Jurkat, Clone E6-1 (cell line): ENCODE measurements at regions not wholly inside any gene's neighbourhood (a gene's known extent, or its start where the extent isn't known, plus 50 kb on each side); places are given as distances from the start of the nearest gene placed in this dataset.
"Not testable (repeated sequence)": the region's sequence is repeated elsewhere in the genome, so short reads cannot be mapped to it uniquely, and the experiment has no call there.

ENCODE experiments used
- DNase-seq: peaks from one replicate; pipeline ENCODE4 v3.0.0-alpha.2; 2011; ENCODE audit warnings: low read depth, low spot score
- H3K4me3 ChIP-seq: 2 replicates; pipeline ENCODE4 v1.5.1; 2011; ENCODE audit warnings: mild to moderate bottlenecking, low read length, control low read depth, moderate library complexity

DNA sequence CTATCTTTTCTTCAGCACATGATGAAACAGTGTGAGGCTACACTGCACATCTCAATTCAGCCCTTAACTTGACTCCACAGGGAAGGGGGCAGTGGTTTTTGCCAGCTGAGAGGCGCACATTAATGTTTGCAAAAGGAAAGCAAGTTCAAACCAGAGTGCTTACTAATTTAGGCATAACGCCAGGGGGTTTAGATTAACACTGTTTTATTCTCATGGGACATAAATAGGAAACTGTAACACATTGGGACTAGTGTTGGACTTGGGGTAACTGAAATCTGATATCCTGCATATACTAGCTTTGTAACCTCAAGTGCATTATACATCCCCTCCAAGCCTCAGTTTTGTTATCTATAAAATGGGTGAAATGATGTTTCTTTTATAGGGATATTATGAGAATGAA, 821.2 kb upstream of the ID2 start:
- no peak for DNase-seq
- H3K4me3 ChIP-seq, result no peak overlapping the region

DNA sequence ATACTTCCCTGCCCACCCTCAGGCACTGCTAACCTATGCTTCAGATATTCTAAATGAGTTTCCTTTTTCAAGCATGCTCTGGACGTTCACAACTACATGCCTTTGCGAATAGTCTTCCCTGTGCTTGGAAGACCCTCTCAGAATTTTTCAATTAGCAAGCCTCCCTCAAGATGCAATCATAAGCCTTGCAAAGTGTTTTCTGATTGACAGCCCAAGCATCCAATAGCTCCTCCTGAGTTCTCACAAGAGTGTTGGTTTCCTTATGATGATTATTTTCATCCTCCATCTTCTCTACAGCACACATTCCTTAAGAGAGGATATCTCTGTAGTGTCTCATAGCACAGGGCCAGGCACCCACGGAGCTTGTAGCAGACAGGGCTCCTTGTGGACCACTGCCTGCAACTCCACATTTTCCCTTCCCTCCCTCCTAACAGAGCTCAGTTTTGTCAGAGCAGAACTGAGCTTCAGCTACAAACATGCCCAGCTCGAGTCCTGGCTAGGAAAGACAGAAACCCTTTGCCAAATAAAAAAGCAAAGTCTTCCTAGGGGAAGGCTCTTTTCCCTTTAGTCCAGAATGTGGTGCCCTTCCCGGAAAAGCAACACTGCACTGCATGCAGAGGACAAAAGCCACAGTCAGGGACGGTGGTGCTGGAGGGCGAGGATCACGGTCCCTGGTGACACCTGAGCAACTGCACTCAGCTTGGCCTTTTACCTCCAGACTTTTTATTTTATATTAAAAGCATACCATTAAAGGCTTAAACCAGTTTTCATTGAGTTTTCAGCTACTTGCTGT, 819.8 kb upstream of the ID2 start:
- no peak for DNase-seq
- no peak overlapping the region for H3K4me3 ChIP-seq

DNA sequence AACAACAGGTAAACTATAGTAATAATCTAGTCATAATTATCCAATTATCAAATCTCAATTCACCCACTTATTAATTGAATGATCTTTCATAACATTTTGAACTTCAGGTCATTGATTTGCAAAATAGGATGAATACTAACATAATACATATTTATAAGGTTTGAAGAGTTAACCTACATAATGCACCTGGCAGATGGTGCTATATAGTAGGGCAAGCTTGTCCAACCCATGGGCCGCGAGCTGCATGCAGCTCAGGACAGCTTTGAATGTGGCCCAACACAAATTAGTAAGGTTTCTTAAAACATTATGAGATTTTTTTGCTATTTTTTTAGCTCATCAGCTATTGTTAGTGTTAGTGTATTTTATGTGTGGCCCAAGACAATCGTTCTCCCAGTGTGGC, 815.8 kb upstream of the ID2 start:
- DNase-seq, result no peak
- no peak overlapping the region for H3K4me3 ChIP-seq

- no peak for DNase-seq
- H3K4me3 ChIP-seq, result no peak overlapping the region
These were observed 815.0 kb upstream of the ID2 start for GRCh38 chr2:7866825-7867224.

- peak; percentile 90 for DNase-seq
- no peak overlapping the region for H3K4me3 ChIP-seq
These were observed 814.0 kb upstream of the ID2 start for GRCh38 chr2:7867867-7868266.

DNA sequence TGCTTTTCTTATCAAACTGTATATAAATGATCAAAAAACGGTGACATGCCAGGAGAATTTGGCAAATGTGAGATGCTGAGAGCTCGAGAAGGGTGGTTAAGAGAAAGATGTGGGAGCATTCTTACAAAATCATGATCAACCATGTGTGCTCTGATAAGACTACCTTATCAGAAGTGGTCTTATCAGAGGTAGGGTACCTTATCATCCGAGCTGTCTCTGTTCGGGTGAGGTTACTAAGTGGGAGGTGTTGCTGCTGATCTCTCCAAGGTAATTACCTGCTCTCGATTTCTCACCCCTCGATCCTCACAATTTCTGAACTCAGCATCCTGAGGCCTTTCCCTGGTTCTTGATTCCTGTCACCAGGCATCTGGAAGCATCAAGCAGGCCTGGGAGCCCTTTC, 813.0 kb upstream of the ID2 start:
- H3K4me3 ChIP-seq, result no peak overlapping the region
- no peak for DNase-seq

DNA sequence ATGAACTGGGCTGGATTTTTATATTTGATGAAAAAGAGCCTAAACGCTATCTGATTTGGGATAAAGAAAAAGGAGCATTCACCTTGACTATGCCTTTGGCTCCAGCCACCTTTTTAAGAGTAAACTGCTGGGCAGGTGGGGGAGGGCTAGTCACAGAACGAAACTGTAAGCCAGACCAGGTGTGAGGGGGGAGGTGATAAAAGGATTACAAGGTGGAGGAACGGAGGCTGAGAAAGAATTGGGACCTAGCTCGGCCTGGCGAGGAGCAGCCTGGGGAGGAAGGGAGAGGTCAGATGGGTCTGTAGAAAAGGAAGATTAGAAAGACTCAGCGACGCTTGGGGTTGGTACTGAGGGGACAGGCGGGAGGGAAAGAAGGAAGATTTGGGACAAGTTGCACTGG, 805.4 kb upstream of the ID2 start:
- not testable (repeated sequence) for DNase-seq, H3K4me3 ChIP-seq

DNA sequence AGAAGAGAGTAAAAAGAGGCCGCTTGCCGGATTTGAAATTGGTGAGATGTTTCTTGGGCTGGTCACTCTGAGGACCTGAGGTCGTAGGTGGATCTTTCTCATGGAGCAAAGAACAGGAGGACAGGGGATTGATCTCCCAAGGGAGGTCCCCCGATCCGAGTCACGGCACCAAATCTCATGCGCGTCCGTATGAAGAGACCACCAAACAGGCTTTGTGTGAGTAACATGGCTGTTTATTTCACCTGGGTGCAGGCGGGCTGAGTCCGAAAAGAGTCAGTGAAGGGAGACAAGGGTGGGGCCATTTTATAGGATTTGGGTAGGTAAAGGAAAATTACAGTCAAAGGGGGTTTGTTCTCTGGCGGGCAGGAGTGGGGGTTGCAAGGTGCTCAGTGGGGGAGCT, 803.6 kb upstream of the ID2 start:
- not testable (repeated sequence) for DNase-seq, H3K4me3 ChIP-seq

- DNase-seq, result no peak
- no peak overlapping the region for H3K4me3 ChIP-seq
These were observed 802.9 kb upstream of the ID2 start for GRCh38 chr2:7878786-7879482.

DNA sequence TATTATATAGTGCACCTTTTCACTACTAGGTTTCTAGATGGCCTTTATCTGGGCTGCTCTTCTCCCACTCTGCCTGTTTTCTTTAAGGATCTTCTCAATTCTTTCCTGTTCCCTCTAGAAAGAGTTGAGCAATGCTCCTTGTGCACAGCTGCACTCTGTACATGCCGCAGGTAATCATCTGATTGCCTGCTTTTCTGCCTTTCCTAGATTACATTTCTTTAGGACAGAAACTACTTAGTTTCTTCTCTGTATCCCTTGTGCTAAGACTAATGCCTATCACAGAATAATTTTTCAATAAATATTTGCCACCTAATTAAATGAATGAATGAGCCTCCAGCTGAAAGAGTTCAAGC, 802.4 kb upstream of the ID2 start:
- DNase-seq, result no peak
- no peak overlapping the region for H3K4me3 ChIP-seq

DNA sequence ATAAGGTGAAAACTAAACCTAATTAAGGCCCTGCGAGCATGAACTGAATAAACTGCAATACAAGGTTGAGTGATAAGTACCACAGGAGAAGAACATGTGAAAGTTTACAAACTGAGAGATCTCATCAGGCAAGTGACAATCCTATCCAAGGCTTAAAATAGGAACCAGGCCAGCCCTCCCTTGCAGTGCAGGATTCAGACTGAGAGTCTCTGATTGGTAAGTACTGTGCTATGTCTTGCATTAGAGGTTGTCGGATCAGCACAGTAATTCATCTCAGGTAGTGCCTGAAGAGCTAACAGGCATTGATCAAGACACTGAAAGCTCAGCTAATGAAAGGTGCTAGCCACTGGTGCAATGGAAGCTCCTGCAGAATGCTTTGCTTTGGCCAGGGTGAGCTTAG, 801.7 kb upstream of the ID2 start:
- DNase-seq, result no peak
- no peak overlapping the region for H3K4me3 ChIP-seq

DNA sequence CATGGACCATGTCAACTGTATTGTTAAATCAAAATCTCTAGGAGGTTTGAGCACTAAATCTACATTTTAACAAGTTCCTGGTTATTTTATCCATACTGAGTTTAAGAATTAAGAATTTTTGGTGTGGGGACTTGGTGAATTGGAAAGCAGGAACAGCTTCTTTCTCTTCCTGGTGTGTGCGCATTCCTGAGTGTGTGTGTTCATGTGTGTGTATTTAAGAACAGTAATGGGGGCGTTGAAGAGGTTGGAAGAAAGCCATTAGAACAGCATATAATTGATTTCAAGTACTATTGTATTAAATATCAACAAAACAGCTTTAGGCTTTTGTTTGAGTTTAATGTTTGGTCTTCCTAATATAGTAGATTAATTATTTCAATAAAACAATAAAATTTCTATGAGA, 801.3 kb upstream of the ID2 start:
- no peak overlapping the region for H3K4me3 ChIP-seq
- no peak for DNase-seq

GRCh38 chr2:7881063-7881462, 800.8 kb upstream of the ID2 start:
- no peak for DNase-seq
- H3K4me3 ChIP-seq, result no peak overlapping the region

- H3K4me3 ChIP-seq, result no peak overlapping the region
These were observed 800.4 kb upstream of the ID2 start for GRCh38 chr2:7881466-7881865.

DNA sequence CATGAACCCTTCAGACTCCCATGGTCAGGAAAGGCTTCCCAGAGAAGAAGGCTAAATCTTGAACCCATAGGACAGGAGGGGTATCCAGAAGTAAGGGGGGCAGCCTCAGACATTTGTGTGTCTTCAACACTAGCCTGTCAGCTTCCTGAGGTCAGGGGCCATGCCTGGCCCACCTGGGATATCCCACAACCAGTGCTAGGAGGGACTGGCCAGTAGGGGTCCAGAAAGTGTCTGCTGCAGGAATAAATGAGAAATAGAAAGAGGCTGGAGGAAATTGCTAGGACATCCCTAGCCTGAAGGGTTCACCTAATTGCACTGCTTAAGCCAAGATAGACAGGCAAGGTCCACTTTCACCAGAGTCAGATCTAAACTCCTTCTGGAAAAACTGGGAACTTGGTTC, 799.6 kb upstream of the ID2 start:
- H3K4me3 ChIP-seq, result no peak overlapping the region

More at GRCh38 chr2:7881466-7881865, 800.4 kb upstream of the ID2 start:
- DNase-seq, result no peak

DNA sequence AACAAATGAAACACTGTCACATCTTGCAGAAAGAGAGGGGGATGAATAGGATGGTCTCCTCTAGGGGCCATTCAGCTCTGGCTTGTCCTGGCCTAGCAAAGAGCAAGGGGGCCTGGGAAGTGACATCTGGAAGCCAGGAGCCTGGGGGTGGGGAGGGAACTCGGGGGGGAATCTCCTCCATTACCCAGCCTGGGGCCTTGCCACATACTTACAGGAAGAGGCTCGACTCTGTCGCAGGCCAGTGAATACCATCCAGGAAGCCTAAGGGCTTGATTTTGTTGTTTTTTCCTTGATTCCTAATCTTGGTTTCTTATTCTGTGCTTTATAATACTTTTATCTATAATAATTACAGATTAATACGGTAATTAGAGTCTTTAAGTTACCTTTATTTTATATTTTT, 797.5 kb upstream of the ID2 start:
- no peak overlapping the region for H3K4me3 ChIP-seq
- DNase-seq, result no peak

More for the DNA sequence above, 799.6 kb upstream of the ID2 start:
- DNase-seq, result no peak

DNA sequence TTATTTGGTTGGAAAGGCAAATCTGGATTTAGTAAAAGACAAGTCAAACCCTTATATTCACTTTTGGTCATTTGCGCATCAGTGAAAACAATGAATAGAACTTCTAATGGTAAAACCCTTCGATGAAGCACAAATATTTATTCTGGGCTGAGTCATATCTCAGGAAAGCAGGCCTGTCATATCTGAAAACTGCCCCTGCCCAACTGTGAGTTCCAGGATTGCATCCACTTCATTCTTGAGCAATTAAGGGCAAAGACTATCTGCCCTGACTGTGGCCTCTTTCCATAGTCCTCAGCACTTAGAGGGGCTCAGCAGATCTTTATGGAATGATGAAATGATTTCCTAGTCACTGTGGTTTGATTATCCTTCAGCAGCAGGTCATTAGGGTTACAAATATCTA, 795.2 kb upstream of the ID2 start:
- no peak for DNase-seq

DNA sequence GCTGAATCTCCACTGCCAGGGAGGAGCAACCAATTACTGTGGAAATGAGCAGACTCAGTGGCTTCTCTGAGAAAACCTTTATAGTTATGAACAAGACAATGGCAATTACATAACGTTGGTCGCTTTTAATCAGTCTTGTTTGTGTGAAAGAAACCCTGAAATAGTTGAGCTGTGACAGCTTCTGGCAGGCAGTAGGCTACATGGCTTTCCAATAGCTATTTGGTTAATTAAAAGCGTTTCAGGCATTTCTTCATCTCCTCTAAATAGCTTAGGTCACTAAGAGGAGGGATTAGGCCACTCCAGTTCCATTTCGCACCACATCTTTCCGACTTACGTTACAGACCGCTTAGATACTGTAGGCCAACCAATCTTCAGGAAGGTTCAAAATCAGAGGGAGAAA, 794.4 kb upstream of the ID2 start:
- no peak overlapping the region for H3K4me3 ChIP-seq
- no peak for DNase-seq

More for the DNA sequence above, 795.2 kb upstream of the ID2 start:
- no peak overlapping the region for H3K4me3 ChIP-seq

DNA sequence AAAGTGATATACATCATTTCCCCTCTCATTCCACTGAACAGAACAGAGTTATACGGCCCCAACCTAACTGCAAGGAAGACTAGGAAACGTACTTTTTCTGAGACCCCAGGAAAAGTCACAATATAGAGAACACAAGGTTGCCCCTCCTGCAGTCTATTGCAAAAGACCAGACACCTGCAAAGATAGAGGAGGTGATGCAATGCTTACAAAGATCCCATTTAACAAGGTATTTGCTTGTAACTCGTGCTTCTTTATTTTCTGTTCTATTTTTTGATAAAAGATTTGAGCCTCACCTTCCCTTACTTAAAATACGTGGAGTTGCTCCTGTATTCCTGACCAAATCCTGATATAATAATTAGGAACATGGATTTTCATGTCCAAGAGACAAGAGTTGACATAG, 793.0 kb upstream of the ID2 start:
- no peak for DNase-seq
- H3K4me3 ChIP-seq, result no peak overlapping the region

GRCh38 chr2:7891312-7891711, 790.5 kb upstream of the ID2 start:
- H3K4me3 ChIP-seq, result no peak overlapping the region

GRCh38 chr2:7895289-7895688, 786.6 kb upstream of the ID2 start:
- no peak for DNase-seq
- H3K4me3 ChIP-seq, result no peak overlapping the region

More at GRCh38 chr2:7891312-7891711, 790.5 kb upstream of the ID2 start:
- no peak for DNase-seq
